Liver (tissue), 8 donors: ENCODE measurements at regions not wholly inside any gene's neighbourhood (a gene's known extent, or its start where the extent isn't known, plus 50 kb on each side); places are given as distances from the start of the nearest gene placed in this dataset.

ENCODE experiments used
- DNase-seq: peaks from one replicate; pipeline ENCODE4 v3.0.0-alpha.2; 2017; ENCODE audit warnings: low spot score
- H3K27ac ChIP-seq, 2 donors: one replicate each; pipeline ENCODE4 v1.7.0; 2013; ENCODE audit warnings: inconsistent platforms in 2 of 2, low read length in 2 of 2, control low read depth in 1 of 2, low read depth in 1 of 2, mild to moderate bottlenecking in 1 of 2
- H3K27me3 ChIP-seq, 4 donors: one replicate each; pipeline versions ENCODE4 v1.6.1 to v1.7.0; 2013; ENCODE audit warnings: low read length in 3 of 4, inconsistent platforms in 1 of 4, mild to moderate bottlenecking in 1 of 4, moderate library complexity in 1 of 4; ENCODE audit not compliant: control insufficient read depth in 4 of 4, insufficient read depth in 4 of 4
- H3K36me3 ChIP-seq, 4 donors: one replicate each; pipeline versions ENCODE4 v1.6.1 to v1.7.0; 2013; ENCODE audit warnings: low read length in 3 of 4, mild to moderate bottlenecking in 3 of 4, low read depth in 1 of 4, moderate library complexity in 1 of 4; ENCODE audit not compliant: control insufficient read depth in 4 of 4, insufficient read depth in 3 of 4
- H3K4me1 ChIP-seq, 4 donors: one replicate each; pipeline versions ENCODE4 v1.6.1 to v1.7.0; 2013; ENCODE audit warnings: low read length in 3 of 4, mild to moderate bottlenecking in 3 of 4, moderate library complexity in 1 of 4; ENCODE audit not compliant: control insufficient read depth in 4 of 4, insufficient read depth in 4 of 4
- H3K4me3 ChIP-seq, 3 donors: one replicate each; pipeline versions ENCODE4 v1.6.1 to v1.7.0; 2013; ENCODE audit warnings: low read length in 3 of 3, control low read depth in 1 of 3, low read depth in 1 of 3, mild to moderate bottlenecking in 1 of 3
- H3K9ac ChIP-seq, 2 donors: one replicate each; pipeline ENCODE4 v1.7.0; 2013; ENCODE audit warnings: low read length in 2 of 2, mild to moderate bottlenecking in 2 of 2, moderate library complexity in 2 of 2, control low read depth in 1 of 2, low read depth in 1 of 2
- H3K9me3 ChIP-seq, 4 donors: one replicate each; pipeline versions ENCODE4 v1.6.1 to v1.7.0; 2013; ENCODE audit warnings: low read length in 3 of 4; ENCODE audit not compliant: control insufficient read depth in 4 of 4
- ATF3 ChIP-seq: IDR thresholded peaks from 2 replicates; pipeline ENCODE4 v1.6.1; 2016; ENCODE audit warnings: antibody characterized with exemption
- CTCF ChIP-seq: fragments of 150-350 bp; IDR thresholded peaks from 2 replicates; pipeline ENCODE4 v1.5.1; 2017; ENCODE audit warnings: improper control_type of control experiment, low read depth, low read length; ENCODE audit not compliant: missing input control
- FOXA1 ChIP-seq: IDR thresholded peaks from 2 replicates; pipeline ENCODE4 v1.6.1; 2016; ENCODE audit warnings: antibody characterized with exemption
- FOXA2 ChIP-seq: IDR thresholded peaks from 2 replicates; pipeline ENCODE4 v1.6.1; 2016; ENCODE audit warnings: antibody characterized with exemption
- GABPA ChIP-seq, 2 donors: IDR thresholded peaks in 1 of 2; conservative IDR thresholded peaks in 1 of 2; 2 replicates each; pipeline ENCODE4 v1.6.1; 2016; ENCODE audit warnings: antibody characterized with exemption in 2 of 2, mild to moderate bottlenecking in 1 of 2, moderate library complexity in 1 of 2
- HNF4A ChIP-seq, 2 donors: conservative IDR thresholded peaks; 2 replicates each; pipeline ENCODE4 v1.6.1; 2016; ENCODE audit warnings: antibody characterized with exemption in 2 of 2, mild to moderate bottlenecking in 2 of 2
- HNF4G ChIP-seq: IDR thresholded peaks from 2 replicates; pipeline ENCODE4 v1.6.1; 2016; ENCODE audit warnings: antibody characterized with exemption
- JUND ChIP-seq, 2 donors: IDR thresholded peaks; 2 replicates each; pipeline ENCODE4 v1.6.1; 2016; ENCODE audit warnings: antibody characterized with exemption in 2 of 2
- MAX ChIP-seq: IDR thresholded peaks from 2 replicates; pipeline ENCODE4 v1.6.1; 2016; ENCODE audit warnings: antibody characterized with exemption
- NR2F2 ChIP-seq: IDR thresholded peaks from 2 replicates; pipeline ENCODE4 v1.6.1; 2016; ENCODE audit warnings: antibody characterized with exemption
- RAD21 ChIP-seq, 2 donors: IDR thresholded peaks; 2 replicates each; pipeline ENCODE4 v1.6.1; 2016; ENCODE audit warnings: antibody characterized with exemption in 2 of 2, mild to moderate bottlenecking in 2 of 2
- RXRA ChIP-seq, 2 donors: IDR thresholded peaks; 2 replicates each; pipeline ENCODE4 v1.6.1; 2017 to 2018; ENCODE audit warnings: antibody characterized with exemption in 2 of 2, mild to moderate bottlenecking in 1 of 2
- ZBTB33 ChIP-seq: IDR thresholded peaks from 2 replicates; pipeline ENCODE4 v1.6.1; 2016; ENCODE audit warnings: antibody characterized with exemption
- WGBS: extraction: QIAGEN DNeasy Blood & Tissue Kit; methylation state at CpG from one replicate; pipeline ENCODE4 v1.1.7; 2013; 5-methylcytosine and 5-hydroxymethylcytosine counted together
- donor health status: healthy.
- donor health status: healthy.
- donor health status: healthy.
- donor health status: healthy.
- donor health status: healthy.

- no peak overlapping the region for H3K4me3 ChIP-seq
- H3K9me3 ChIP-seq, result no peaks in the 10 kb centered on the region
- H3K27ac ChIP-seq, result no peak overlapping the region
- DNase-seq, result no peak
- H3K4me1 ChIP-seq, result no peaks in the 10 kb centered on the region
- TF ChIP-seq HNF4A (conservative IDR thresholded peaks at IDR 0.05) (no peak), ZBTB33 (no peak), RAD21 (IDR thresholded peaks at IDR 0.05) (no peak), ATF3 (no peak), FOXA2 (no peak), NR2F2 (no peak), HNF4G (no peak)
- H3K27me3 ChIP-seq, result no peaks in the 10 kb centered on the region
- no peaks in the 10 kb centered on the region for H3K36me3 ChIP-seq
- WGBS, result 70% methylated on average over 2 of the region's 2 CpGs
- H3K9ac ChIP-seq, result no peak overlapping the region
Measured at GRCh38 chr3:103169289-103169688, 734.5 kb downstream of the ZPLD1 start.

GRCh38 chr3:103170651-103171050 is 735.8 kb downstream of the ZPLD1 start:
- no peak for TF ChIP-seq CTCF
- TF ChIP-seq NR2F2, result no peak
- TF ChIP-seq RAD21 (IDR thresholded peaks at IDR 0.05), result no peak
- TF ChIP-seq ATF3, result no peak
- TF ChIP-seq HNF4A (conservative IDR thresholded peaks at IDR 0.05), result no peak
- TF ChIP-seq FOXA2, result no peak
- TF ChIP-seq FOXA1, result no peak
- TF ChIP-seq HNF4G, result no peak
- no peak for TF ChIP-seq RXRA (IDR thresholded peaks at IDR 0.05)
- no peak for TF ChIP-seq ZBTB33
- no peak for TF ChIP-seq MAX
- no peak for TF ChIP-seq GABPA (IDR thresholded peaks at IDR 0.05 in 1 of 2, conservative IDR thresholded peaks at IDR 0.05 in 1 of 2)
- TF ChIP-seq JUND (IDR thresholded peaks at IDR 0.05), result no peak
- no peak overlapping the region for H3K4me3 ChIP-seq
- H3K36me3 ChIP-seq, result no peaks in the 10 kb centered on the region
- H3K9me3 ChIP-seq, result no peaks in the 10 kb centered on the region
- H3K4me1 ChIP-seq, result no peaks in the 10 kb centered on the region
- no peak for DNase-seq
- no peak overlapping the region for H3K27ac ChIP-seq
- H3K9ac ChIP-seq, result no peak overlapping the region
- no peaks in the 10 kb centered on the region for H3K27me3 ChIP-seq
